NCI-H2227 treated with DMSO at 0.1 percent for 48 hours (cell line): ENCODE measurements at regions not wholly inside any gene's neighbourhood (a gene's known extent, or its start where the extent isn't known, plus 50 kb on each side); places are given as distances from the start of the nearest gene placed in this dataset.
"Not testable (repeated sequence)": the region's sequence is repeated elsewhere in the genome, so short reads cannot be mapped to it uniquely, and the experiment has no call there.

Experiments used
- DNase-seq: peaks from one replicate; lab custom pipeline; 2025; lab: John Stamatoyannopoulos, UW

GRCh38 chr3:168753724-168754123, 658.0 kb upstream of the GOLIM4 start:
- no peak for DNase-seq

DNA sequence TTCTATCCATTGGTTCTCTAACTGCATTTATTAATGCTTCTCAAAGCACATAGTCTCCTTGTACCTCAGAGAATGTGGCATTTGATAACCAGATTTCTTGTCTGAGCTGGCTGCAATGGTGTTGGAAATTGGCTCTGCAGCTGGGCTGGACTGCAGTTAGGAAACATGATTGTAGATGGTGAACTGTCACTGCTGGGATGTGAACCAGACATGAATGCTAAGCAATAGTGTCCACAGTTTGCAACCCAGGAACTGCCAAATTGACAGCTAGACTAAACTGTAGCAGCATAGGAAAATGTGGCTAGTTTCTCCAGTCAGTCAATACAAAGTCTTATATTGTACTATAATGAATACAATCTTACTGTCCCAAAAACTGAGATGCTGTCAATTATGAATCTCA, 656.6 kb upstream of the GOLIM4 start:
- no peak for DNase-seq

DNA sequence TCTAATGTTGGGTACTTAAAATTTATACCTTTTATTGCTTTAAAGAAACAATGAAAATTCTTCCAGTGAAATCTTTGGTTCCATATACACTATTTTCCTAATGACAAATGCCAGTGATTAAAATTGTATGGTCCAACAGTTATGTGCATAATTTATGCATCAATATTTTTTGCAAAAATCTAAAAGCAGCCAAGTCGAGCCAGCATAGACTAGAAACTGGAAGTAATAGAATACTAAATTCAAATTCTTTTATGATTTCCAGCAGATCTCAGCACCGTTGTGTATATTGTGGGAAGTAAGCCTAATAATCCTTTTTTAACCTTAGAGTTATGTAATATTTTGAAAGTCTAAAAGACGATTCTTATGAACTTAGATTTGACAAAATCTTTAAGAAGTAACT, 652.0 kb upstream of the GOLIM4 start:
- no peak for DNase-seq

- DNase-seq, result no peak
Observed at GRCh38 chr3:168738527-168739325, 643.0 kb upstream of the GOLIM4 start.

GRCh38 chr3:168736202-168736601, 640.5 kb upstream of the GOLIM4 start:
- no peak for DNase-seq

GRCh38 chr3:168730073-168730472, 634.3 kb upstream of the GOLIM4 start:
- no peak for DNase-seq

- no peak for DNase-seq
Observed at GRCh38 chr3:168722091-168722490, 626.4 kb upstream of the GOLIM4 start.

GRCh38 chr3:168714609-168715240, 619.0 kb upstream of the GOLIM4 start:
- no peak for DNase-seq

DNA sequence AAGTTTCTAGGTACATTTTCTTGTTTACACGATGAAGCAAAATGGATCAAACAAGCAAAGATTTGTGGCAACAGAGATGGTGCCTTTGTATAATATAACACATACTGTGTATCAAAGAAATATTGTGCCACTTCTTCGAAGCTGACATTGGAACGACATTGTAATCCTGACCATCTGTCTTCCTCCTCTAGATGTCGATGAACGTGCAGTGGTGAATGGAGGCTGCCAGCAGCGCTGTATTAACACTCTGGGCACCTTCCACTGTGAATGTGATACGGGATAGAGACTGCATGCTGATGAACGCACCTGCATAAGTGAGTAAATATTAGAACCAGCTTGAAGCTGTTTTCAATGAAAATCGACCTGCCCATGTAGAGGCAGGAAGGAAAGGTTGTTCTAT, 613.3 kb upstream of the GOLIM4 start:
- no peak for DNase-seq

GRCh38 chr3:168707900-168708299, 612.2 kb upstream of the GOLIM4 start:
- DNase-seq, result no peak

GRCh38 chr3:168705412-168705811, 609.7 kb upstream of the GOLIM4 start:
- no peak for DNase-seq

GRCh38 chr3:168696051-168696450, 600.3 kb upstream of the GOLIM4 start:
- no peak for DNase-seq

GRCh38 chr3:168693870-168694269, 598.1 kb upstream of the GOLIM4 start:
- no peak for DNase-seq

DNA sequence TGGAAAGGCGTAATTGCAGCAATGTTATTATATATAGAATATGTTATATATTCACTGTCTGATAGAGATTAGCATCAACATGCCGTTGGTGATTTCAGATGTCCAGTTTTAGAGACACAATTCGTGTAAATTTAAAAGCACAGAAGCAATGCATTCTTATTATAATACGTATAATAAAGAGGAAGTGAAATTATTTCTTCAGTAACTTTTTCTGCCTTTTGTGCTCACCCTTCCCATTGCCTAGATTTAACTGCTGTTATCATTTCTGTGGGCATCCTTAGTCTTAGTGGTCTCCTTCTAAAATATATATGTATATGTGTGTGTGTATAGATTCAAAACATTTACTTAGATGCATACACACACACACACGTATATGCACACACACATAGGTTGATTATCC, 592.5 kb upstream of the GOLIM4 start:
- DNase-seq, result no peak

DNA sequence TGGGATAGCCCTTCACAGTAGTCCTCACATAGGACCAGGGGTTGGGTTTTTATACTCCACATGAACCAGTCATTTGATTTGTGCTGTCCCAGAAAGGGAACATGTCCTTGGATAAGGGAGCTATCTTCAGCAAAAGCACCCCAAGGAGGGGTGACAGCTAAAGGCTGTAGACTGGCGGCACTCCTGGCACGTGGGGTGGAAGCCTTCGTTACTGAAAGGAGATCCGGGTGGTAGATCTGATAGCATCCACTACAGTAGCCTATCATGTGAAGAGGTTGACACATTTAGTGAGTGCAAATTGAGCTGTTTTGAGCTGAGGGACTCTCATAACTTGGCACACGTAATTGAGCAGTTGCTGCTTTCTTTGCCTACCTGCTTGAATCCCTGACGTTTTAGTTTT, 588.8 kb upstream of the GOLIM4 start:
- DNase-seq, result no peak

DNA sequence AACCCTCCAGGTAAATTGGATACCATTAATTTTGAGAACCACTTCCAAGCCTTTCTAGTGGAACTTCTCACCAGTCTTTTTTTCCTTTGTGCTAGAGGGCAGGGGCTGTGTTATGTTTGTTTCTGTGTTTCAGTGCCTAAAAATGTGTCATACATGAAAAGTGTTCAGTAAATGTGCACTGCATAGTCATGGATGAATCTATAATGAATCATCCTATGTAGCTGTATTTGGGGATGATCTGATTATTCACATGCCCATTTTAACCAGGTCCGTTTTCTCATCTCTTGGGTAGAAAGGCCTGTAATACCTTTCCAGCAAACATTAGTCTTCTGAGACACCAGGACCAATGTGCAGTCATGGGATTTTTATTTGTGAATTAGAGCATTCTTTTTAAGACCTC, 583.0 kb upstream of the GOLIM4 start:
- no peak for DNase-seq

DNA sequence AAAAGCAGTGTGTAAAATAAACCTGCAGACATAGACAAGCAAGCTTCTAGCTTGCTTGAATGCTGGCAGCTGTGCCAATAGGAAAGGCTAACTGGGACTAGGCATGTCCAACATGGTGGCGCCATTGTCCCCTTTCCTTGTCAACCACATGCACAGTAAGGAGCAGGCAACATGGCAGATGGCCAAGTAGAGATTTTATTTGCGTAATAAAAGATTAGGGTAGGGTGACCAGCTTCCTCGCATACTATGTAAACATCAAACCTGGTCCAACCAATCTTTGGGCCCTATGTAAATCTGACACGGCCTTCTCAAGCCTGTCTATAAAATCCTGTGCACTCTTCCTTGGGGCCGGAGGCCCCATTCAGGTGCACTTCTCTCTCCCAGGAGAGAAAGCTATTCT, 575.4 kb upstream of the GOLIM4 start:
- no peak for DNase-seq

DNA sequence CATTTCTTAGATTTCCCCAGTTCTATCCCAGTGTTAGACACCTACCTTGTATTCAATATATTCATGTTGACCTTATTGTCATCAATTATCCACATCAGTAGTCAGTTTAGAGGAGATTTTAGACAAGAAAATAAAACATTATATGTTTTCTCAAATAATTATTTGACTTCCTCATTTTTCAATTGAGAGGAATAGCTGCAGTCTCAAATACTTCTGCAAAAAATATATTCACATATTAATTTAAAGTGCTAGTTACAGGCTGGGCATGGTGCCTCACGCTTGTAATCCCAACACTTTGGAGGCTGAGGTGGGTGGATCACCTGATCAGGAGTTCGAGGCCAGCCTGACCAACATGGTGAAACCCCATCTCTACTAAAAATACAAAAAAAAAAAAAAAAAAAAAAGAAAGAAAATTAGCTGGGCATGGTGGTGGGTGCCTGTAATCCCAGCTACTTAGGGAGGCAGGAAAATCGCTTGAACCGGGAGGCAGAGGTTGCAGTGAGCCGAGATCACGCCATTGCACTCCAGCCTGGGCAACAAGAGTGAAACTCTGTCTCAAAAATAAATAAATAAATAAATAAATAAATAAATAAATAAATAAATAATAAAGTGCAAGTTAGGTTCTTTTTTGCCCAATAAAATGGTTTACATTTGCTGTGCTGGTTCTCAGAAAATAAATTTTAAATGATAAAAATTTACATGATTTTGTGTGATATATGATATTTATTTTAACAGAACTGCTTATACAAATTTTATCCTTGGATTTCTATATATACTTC, 565.3 kb upstream of the GOLIM4 start:
- DNase-seq, result not testable (repeated sequence)

- no peak for DNase-seq
Observed at GRCh38 chr3:168659015-168659414, 563.3 kb upstream of the GOLIM4 start.

- DNase-seq, result no peak
Observed at GRCh38 chr3:168655611-168656010, 559.9 kb upstream of the GOLIM4 start.

DNA sequence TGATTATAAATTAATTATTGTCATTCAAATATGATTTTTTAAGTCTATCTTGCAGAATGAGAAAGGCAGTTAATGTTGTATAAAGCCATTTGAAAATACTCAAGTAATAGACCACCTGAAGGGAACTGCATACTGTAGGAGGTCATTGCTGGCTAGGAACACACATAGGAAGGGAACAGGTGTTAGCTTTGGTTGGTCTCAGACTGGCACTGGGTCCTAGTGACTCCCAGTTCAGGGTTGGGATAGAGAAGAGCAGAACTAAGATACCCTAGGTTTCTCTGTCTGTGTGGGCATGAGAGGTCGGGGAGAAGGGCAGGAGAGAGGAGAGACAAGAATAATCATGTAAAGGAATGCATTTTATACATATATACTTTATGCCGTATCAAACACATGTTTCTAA, 559.0 kb upstream of the GOLIM4 start:
- DNase-seq, result no peak

- no peak for DNase-seq
Observed at GRCh38 chr3:168653255-168653654, 557.5 kb upstream of the GOLIM4 start.

GRCh38 chr3:168648321-168648720, 552.6 kb upstream of the GOLIM4 start:
- DNase-seq, result no peak
